ENCODE measurements at regions not wholly inside any gene's neighbourhood (a gene's known extent, or its start where the extent isn't known, plus 50 kb on each side); places are given as distances from the start of the nearest gene placed in this dataset.

- DNase-seq, result no peak
Measured at GRCh38 chr4:30783751-30784150, 63.6 kb downstream of the PCDH7 start.

- DNase-seq, result no peak
Measured at GRCh38 chr4:30789219-30789671, 69.1 kb downstream of the PCDH7 start.

GRCh38 chr4:30790123-30790522 is 70.0 kb downstream of the PCDH7 start:
- DNase-seq, result no peak

GRCh38 chr4:30790998-30791397 is 70.8 kb downstream of the PCDH7 start:
- DNase-seq, result no peak

GRCh38 chr4:30792601-30793000 is 72.4 kb downstream of the PCDH7 start:
- DNase-seq, result no peak

GRCh38 chr4:30801876-30802275 is 81.7 kb downstream of the PCDH7 start:
- DNase-seq, result no peak

- DNase-seq, result no peak
Measured at GRCh38 chr4:30802622-30803323, 82.6 kb downstream of the PCDH7 start.

- no peak for DNase-seq
Measured at GRCh38 chr4:30808276-30808675, 88.1 kb downstream of the PCDH7 start.

GRCh38 chr4:30811296-30811695 is 91.1 kb downstream of the PCDH7 start:
- DNase-seq, result no peak

GRCh38 chr4:30815685-30816084 is 95.5 kb downstream of the PCDH7 start:
- no peak for DNase-seq

GRCh38 chr4:30817447-30817846 is 97.3 kb downstream of the PCDH7 start:
- DNase-seq, result no peak

GRCh38 chr4:30818541-30818940 is 98.4 kb downstream of the PCDH7 start:
- DNase-seq, result no peak

GRCh38 chr4:30821275-30821674 is 101.1 kb downstream of the PCDH7 start:
- DNase-seq, result no peak

GRCh38 chr4:30821859-30822612 is 101.9 kb downstream of the PCDH7 start:
- DNase-seq, result no peak

GRCh38 chr4:30822911-30823551 is 102.9 kb downstream of the PCDH7 start:
- DNase-seq, result no peak

GRCh38 chr4:30825008-30825770 is 105.0 kb downstream of the PCDH7 start:
- no peak for DNase-seq

GRCh38 chr4:30828264-30828926 is 108.2 kb downstream of the PCDH7 start:
- no peak for DNase-seq

GRCh38 chr4:30832639-30833038 is 112.5 kb downstream of the PCDH7 start:
- DNase-seq, result no peak

GRCh38 chr4:30833206-30833605 is 113.0 kb downstream of the PCDH7 start:
- DNase-seq, result no peak

- no peak for DNase-seq
Measured at GRCh38 chr4:30835044-30835443, 114.9 kb downstream of the PCDH7 start.

GRCh38 chr4:30836231-30836630 is 116.1 kb downstream of the PCDH7 start:
- no peak for DNase-seq

GRCh38 chr4:30837131-30837539 is 117.0 kb downstream of the PCDH7 start:
- DNase-seq, result no peak

- no peak for DNase-seq
Measured at GRCh38 chr4:30837861-30838260, 117.7 kb downstream of the PCDH7 start.

All from NCI-H2171 treated with DMSO at 0.1 percent for 48 hours (cell line).